VCaP (cell line): ENCODE measurements at regions not wholly inside any gene's neighbourhood (a gene's known extent, or its start where the extent isn't known, plus 50 kb on each side); places are given as distances from the start of the nearest gene placed in this dataset.

ENCODE experiments used
- H3K27ac ChIP-seq: fragments of 450-650 bp; 2 replicates; pipeline ENCODE4 v1.5.1; 2017
- CTCF ChIP-seq: fragments of 450-650 bp; conservative IDR thresholded peaks from 2 replicates; pipeline ENCODE4 v1.5.1; 2017; ENCODE audit warnings: mild to moderate bottlenecking, moderate library complexity

GRCh38 chr4:54495091-54495490 lies 162.7 kb upstream of the KIT start:
- no peak overlapping the region for H3K27ac ChIP-seq
- no peak for TF ChIP-seq CTCF

GRCh38 chr4:54495641-54496040 lies 162.1 kb upstream of the KIT start:
- no peak overlapping the region for H3K27ac ChIP-seq
- no peak for TF ChIP-seq CTCF

- H3K27ac ChIP-seq = no peak overlapping the region
- no peak for TF ChIP-seq CTCF
Observed at GRCh38 chr4:54496412-54496811, 161.3 kb upstream of the KIT start.

- no peak overlapping the region for H3K27ac ChIP-seq
- no peak for TF ChIP-seq CTCF
Observed at GRCh38 chr4:54497947-54498346, 159.8 kb upstream of the KIT start.

GRCh38 chr4:54498661-54499111 lies 159.1 kb upstream of the KIT start:
- TF ChIP-seq CTCF = no peak
- H3K27ac ChIP-seq = no peak overlapping the region

GRCh38 chr4:54499308-54500074 lies 158.3 kb upstream of the KIT start:
- no peak overlapping the region for H3K27ac ChIP-seq
- no peak for TF ChIP-seq CTCF

- TF ChIP-seq CTCF = no peak
- H3K27ac ChIP-seq = no peak overlapping the region
Observed at GRCh38 chr4:54505362-54505761, 152.4 kb upstream of the KIT start.
